DOHH2 (cell line): ENCODE measurements at regions not wholly inside any gene's neighbourhood (a gene's known extent, or its start where the extent isn't known, plus 50 kb on each side); places are given as distances from the start of the nearest gene placed in this dataset.

ENCODE experiments used
- H3F3A ChIP-seq: fragments of 200-600 bp; sonication (generic), shearing (Covaris generic); 2 replicates; pipeline ENCODE4 v1.6.0; 2016; ENCODE audit warnings: antibody characterized with exemption, mild to moderate bottlenecking; ENCODE audit not compliant: control insufficient read depth, insufficient read depth
- H3K27ac ChIP-seq: fragments of 200-600 bp; sonication (generic); 2 replicates; pipeline ENCODE4 v1.5.1; 2014; ENCODE audit warnings: low read depth, mild to moderate bottlenecking, low read length, moderate library complexity
- H3K27me3 ChIP-seq: fragments of 200-600 bp; sonication (generic); 2 replicates; pipeline ENCODE4 v1.6.1; 2014; ENCODE audit warnings: mild to moderate bottlenecking, low read length, mixed read lengths; ENCODE audit not compliant: control insufficient read depth
- H3K36me3 ChIP-seq: fragments of 200-600 bp; sonication (generic); 2 replicates; pipeline ENCODE4 v1.6.1; 2014; ENCODE audit warnings: mild to moderate bottlenecking, low read length, moderate library complexity, mixed read lengths; ENCODE audit not compliant: control insufficient read depth
- H3K4me1 ChIP-seq: fragments of 200-600 bp; sonication (generic); 2 replicates; pipeline ENCODE4 v1.6.1; 2014; ENCODE audit warnings: mild to moderate bottlenecking, low read length, mixed read lengths; ENCODE audit not compliant: control insufficient read depth
- H3K4me2 ChIP-seq: fragments of 200-600 bp; sonication (generic); 2 replicates; pipeline ENCODE4 v1.6.0; 2014; ENCODE audit warnings: mild to moderate bottlenecking, low read length, moderate library complexity
- H3K4me3 ChIP-seq: fragments of 200-600 bp; sonication (generic); 2 replicates; pipeline ENCODE4 v1.5.1; 2014; ENCODE audit warnings: mild to moderate bottlenecking, low read length, mixed read lengths
- H3K79me2 ChIP-seq: fragments of 200-600 bp; sonication (generic); 2 replicates; pipeline ENCODE4 v1.6.1; 2014; ENCODE audit warnings: mild to moderate bottlenecking, low read length, mixed read lengths; ENCODE audit not compliant: control insufficient read depth
- H3K9me2 ChIP-seq: fragments of 200-600 bp; sonication (generic); replicated peaks from 2 replicates; pipeline ENCODE4 v1.6.1; 2014; ENCODE audit warnings: mild to moderate bottlenecking, low read length, mixed read lengths; ENCODE audit not compliant: control insufficient read depth
- H3K9me3 ChIP-seq: fragments of 200-600 bp; sonication (generic); 2 replicates; pipeline ENCODE4 v1.6.1; 2014; ENCODE audit warnings: antibody characterized with exemption, low read length, mixed read lengths; ENCODE audit not compliant: control insufficient read depth, insufficient read depth
- H4K20me1 ChIP-seq: fragments of 200-600 bp; sonication (generic); 2 replicates; pipeline ENCODE4 v1.6.0; 2014; ENCODE audit warnings: low read depth, mild to moderate bottlenecking, antibody characterized with exemption, low read length, moderate library complexity; ENCODE audit not compliant: control insufficient read depth, insufficient read depth
- EZH2phosphoT487 ChIP-seq: fragments of 200-600 bp; sonication (generic); IDR thresholded peaks from 2 replicates; pipeline ENCODE4 v1.6.1; 2017; ENCODE audit warnings: borderline replicate concordance, mild to moderate bottlenecking, antibody characterized with exemption, low read length, moderate library complexity, mixed read lengths
- TF ChIP-seq, protein P1 (sequence below): fragments of 200-600 bp; sonication (generic); IDR thresholded peaks from one replicate; pipeline ENCODE4 v1.5.1; 2014; ENCODE audit warnings: antibody characterized with exemption, mild to moderate bottlenecking, low read depth, low read length; ENCODE audit not compliant: poor library complexity, severe bottlenecking

DNA sequence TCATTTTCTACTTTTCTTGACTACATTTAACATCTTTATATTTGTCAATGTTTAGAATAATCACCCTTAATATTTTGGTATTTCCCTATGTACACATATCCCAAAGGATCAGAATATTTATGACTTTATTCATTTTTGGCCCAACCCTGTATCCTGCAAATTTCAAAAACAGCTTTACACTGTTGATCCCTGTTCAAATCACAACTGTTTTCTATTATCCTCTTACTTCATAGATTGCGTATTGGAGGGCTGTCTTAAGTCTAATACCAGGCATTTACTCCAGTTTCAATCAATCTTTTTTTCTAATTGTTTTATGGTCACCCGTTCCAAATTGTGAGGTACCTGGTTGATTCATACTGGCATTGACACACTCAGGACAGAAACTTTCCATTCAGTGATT lies 107.9 kb downstream of the RPL22L1 start:
- Histone ChIP-seq H3K79me2 (no peaks in the 10 kb centered on the region), H3K4me1 (no peaks in the 10 kb centered on the region), H3K4me3 (no peak overlapping the region), H4K20me1 (no peaks in the 10 kb centered on the region), H3K9me3 (no peaks in the 10 kb centered on the region), H3K9me2 (no peaks in the 10 kb centered on the region), H3K27ac (no peak overlapping the region), H3F3A (no peaks in the 10 kb centered on the region), H3K36me3 (no peaks in the 10 kb centered on the region), H3K27me3 (no peaks in the 10 kb centered on the region; the same call in 1 of the 2 replicates), H3K4me2 (no peak overlapping the region)
- TF ChIP-seq EZH2phosphoT487, result no peak
- TF ChIP-seq, protein P1, sequence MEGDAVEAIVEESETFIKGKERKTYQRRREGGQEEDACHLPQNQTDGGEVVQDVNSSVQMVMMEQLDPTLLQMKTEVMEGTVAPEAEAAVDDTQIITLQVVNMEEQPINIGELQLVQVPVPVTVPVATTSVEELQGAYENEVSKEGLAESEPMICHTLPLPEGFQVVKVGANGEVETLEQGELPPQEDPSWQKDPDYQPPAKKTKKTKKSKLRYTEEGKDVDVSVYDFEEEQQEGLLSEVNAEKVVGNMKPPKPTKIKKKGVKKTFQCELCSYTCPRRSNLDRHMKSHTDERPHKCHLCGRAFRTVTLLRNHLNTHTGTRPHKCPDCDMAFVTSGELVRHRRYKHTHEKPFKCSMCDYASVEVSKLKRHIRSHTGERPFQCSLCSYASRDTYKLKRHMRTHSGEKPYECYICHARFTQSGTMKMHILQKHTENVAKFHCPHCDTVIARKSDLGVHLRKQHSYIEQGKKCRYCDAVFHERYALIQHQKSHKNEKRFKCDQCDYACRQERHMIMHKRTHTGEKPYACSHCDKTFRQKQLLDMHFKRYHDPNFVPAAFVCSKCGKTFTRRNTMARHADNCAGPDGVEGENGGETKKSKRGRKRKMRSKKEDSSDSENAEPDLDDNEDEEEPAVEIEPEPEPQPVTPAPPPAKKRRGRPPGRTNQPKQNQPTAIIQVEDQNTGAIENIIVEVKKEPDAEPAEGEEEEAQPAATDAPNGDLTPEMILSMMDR, result no peak

DNA sequence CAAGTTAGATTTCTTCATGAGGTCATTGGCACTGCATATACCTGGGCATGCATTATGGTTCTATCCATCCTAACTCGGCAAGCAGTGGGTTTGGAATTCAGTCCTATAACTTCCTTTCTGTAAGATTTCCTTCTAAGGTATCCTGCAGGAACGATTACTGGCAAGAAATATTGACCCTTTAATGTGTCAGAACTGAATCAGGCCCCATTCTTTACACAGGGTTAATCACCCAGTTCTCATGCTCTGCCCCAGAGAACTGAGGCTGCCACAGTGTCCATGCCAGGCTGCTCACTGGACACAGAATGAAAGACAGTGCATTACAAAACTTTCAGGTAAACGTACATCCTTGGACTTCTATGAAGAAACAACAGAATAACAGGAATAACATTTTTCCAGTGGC lies 108.9 kb downstream of the RPL22L1 start:
- Histone ChIP-seq H3F3A (no peaks in the 10 kb centered on the region), H3K79me2 (no peaks in the 10 kb centered on the region), H3K27ac (no peak overlapping the region), H3K4me2 (no peak overlapping the region), H3K9me2 (no peaks in the 10 kb centered on the region), H3K4me3 (no peak overlapping the region), H3K36me3 (no peaks in the 10 kb centered on the region), H3K9me3 (no peaks in the 10 kb centered on the region), H4K20me1 (no peaks in the 10 kb centered on the region), H3K4me1 (no peaks in the 10 kb centered on the region), H3K27me3 (no peaks in the 10 kb centered on the region; the same call in 1 of the 2 replicates)
- no peak for TF ChIP-seq EZH2phosphoT487
- TF ChIP-seq, protein P1, result no peak

DNA sequence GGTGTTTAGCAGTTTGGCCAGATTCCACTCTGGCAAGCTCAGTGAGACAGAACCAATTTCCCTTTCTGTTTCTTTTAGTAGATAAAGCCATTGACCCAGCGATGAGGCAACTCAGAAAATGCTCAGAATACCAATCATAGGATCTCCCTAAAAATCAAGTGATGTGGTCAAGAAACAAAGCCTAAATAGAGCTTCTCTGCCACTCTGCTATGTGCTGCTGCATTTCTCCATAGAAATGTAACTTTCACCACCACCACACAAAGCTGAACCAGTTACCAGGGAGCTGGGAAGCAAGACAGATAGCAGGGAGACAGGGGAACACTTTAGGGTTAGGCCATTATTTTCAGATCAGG lies 109.8 kb downstream of the RPL22L1 start:
- H3K27ac ChIP-seq, result no peak overlapping the region
- no peak for TF ChIP-seq EZH2phosphoT487
- TF ChIP-seq, protein P1, result no peak
- no peaks in the 10 kb centered on the region for H4K20me1 ChIP-seq
- H3K9me2 ChIP-seq, result no peaks in the 10 kb centered on the region
- no peaks in the 10 kb centered on the region for H3K4me1 ChIP-seq
- no peaks in the 10 kb centered on the region for H3K36me3 ChIP-seq
- no peak overlapping the region for H3K4me2 ChIP-seq
- H3F3A ChIP-seq, result no peaks in the 10 kb centered on the region
- H3K79me2 ChIP-seq, result no peaks in the 10 kb centered on the region
- H3K4me3 ChIP-seq, result no peak overlapping the region
- H3K27me3 ChIP-seq, result no peaks in the 10 kb centered on the region
- H3K9me3 ChIP-seq, result no peaks in the 10 kb centered on the region
